GM21447 (cell line): ENCODE measurements at regions not wholly inside any gene's neighbourhood (a gene's known extent, or its start where the extent isn't known, plus 50 kb on each side); places are given as distances from the start of the nearest gene placed in this dataset.

ENCODE experiments used
- ATAC-seq: cut with Tn5 transposase; IDR thresholded peaks from one replicate; pipeline ENCODE4 v1.9.1; 2021; ENCODE audit not compliant: unreplicated experiment

GRCh38 chr4:171639540-171639939 lies 173.7 kb upstream of the GALNTL6 start:
- ATAC-seq, result peak; percentile 93

- ATAC-seq, result no peak
Measured at GRCh38 chr4:171636606-171637005, 176.6 kb upstream of the GALNTL6 start.

- no peak for ATAC-seq
Measured at GRCh38 chr4:171629737-171630136, 183.5 kb upstream of the GALNTL6 start.

- ATAC-seq, result peak; percentile 92
Measured at GRCh38 chr4:171629182-171629581, 184.0 kb upstream of the GALNTL6 start.

GRCh38 chr4:171626554-171626953 lies 186.7 kb upstream of the GALNTL6 start:
- ATAC-seq, result no peak

- no peak for ATAC-seq
Measured at GRCh38 chr4:171622729-171623128, 190.5 kb upstream of the GALNTL6 start.

GRCh38 chr4:171621646-171622045 lies 191.6 kb upstream of the GALNTL6 start:
- no peak for ATAC-seq

GRCh38 chr4:171612907-171613306 lies 200.3 kb upstream of the GALNTL6 start:
- ATAC-seq, result no peak

- ATAC-seq, result no peak
Measured at GRCh38 chr4:171602638-171603355, 210.4 kb upstream of the GALNTL6 start.

GRCh38 chr4:171601091-171601490 lies 212.1 kb upstream of the GALNTL6 start:
- ATAC-seq, result no peak

- ATAC-seq, result no peak
Measured at GRCh38 chr4:171599628-171600027, 213.6 kb upstream of the GALNTL6 start.

GRCh38 chr4:171594293-171594692 lies 218.9 kb upstream of the GALNTL6 start:
- ATAC-seq, result no peak

- no peak for ATAC-seq
Measured at GRCh38 chr4:171590716-171591115, 222.5 kb upstream of the GALNTL6 start.

- ATAC-seq, result no peak
Measured at GRCh38 chr4:171588764-171589163, 224.4 kb upstream of the GALNTL6 start.

GRCh38 chr4:171588051-171588545 lies 225.1 kb upstream of the GALNTL6 start:
- ATAC-seq, result no peak

- peak; percentile 52 for ATAC-seq
Measured at GRCh38 chr4:171583790-171584189, 229.4 kb upstream of the GALNTL6 start.

- ATAC-seq, result peak; percentile 52
Measured at GRCh38 chr4:171582961-171583581, 230.1 kb upstream of the GALNTL6 start.

- no peak for ATAC-seq
Measured at GRCh38 chr4:171573181-171573580, 240.0 kb upstream of the GALNTL6 start.

GRCh38 chr4:171565130-171565788 lies 247.9 kb upstream of the GALNTL6 start:
- ATAC-seq, result peak; percentile 78

GRCh38 chr4:171561419-171561818 lies 251.8 kb upstream of the GALNTL6 start:
- no peak for ATAC-seq

- no peak for ATAC-seq
Measured at GRCh38 chr4:171553961-171554360, 259.2 kb upstream of the GALNTL6 start.

- no peak for ATAC-seq
Measured at GRCh38 chr4:171542640-171543039, 270.6 kb upstream of the GALNTL6 start.
